Colonic mucosa (tissue), 4 donors: ENCODE measurements at regions not wholly inside any gene's neighbourhood (a gene's known extent, or its start where the extent isn't known, plus 50 kb on each side); places are given as distances from the start of the nearest gene placed in this dataset.

Experiments used
- DNase-seq: peaks from one replicate; pipeline ENCODE4 v3.0.0-alpha.2; 2020
- H3K27ac ChIP-seq: fragments of 200-600 bp; one replicate; pipeline ENCODE4 v1.8.0; 2021
- H3K27me3 ChIP-seq: fragments of 200-600 bp; one replicate; pipeline ENCODE4 v1.8.0; 2021
- H3K36me3 ChIP-seq: fragments of 200-600 bp; one replicate; pipeline ENCODE4 v1.8.0; 2021
- H3K4me1 ChIP-seq: fragments of 200-600 bp; one replicate; pipeline ENCODE4 v1.8.0; 2021; ENCODE audit warnings: mild to moderate bottlenecking
- H3K4me3 ChIP-seq: fragments of 200-600 bp; one replicate; pipeline ENCODE4 v1.8.0; 2021
- H3K9ac ChIP-seq, 2 donors: one replicate each; pipeline ENCODE4 v1.7.0; 2013; ENCODE audit warnings: control low read depth in 2 of 2, low read depth in 2 of 2, low read length in 2 of 2
- H3K9me3 ChIP-seq: fragments of 200-600 bp; one replicate; pipeline ENCODE4 v1.8.0; 2021
- CTCF ChIP-seq: fragments of 200-600 bp; IDR thresholded peaks from one replicate; pipeline ENCODE4 v1.8.0; 2022; ENCODE audit warnings: antibody characterized with exemption, mild to moderate bottlenecking
- intact Hi-C: fragments of 100-400 bp; cut with DNase I; formaldehyde crosslinking; loops from one replicate; pipeline ENCODE4 v1.14.1; 2022
- donor health status: healthy.
- donor health status: DM: no; HTN: no; CAD: no.
- donor health status: DM: no; HTN: no; CAD: no.

GRCh38 chr4:22103768-22104167, 155.2 kb upstream of the KCNIP4 start:
- DNase-seq = no peak
- H3K27me3 ChIP-seq = no peaks in the 10 kb centered on the region
- intact Hi-C loops = no loop called here
- TF ChIP-seq CTCF = no peak
- no peak overlapping the region for H3K9ac ChIP-seq
- H3K27ac ChIP-seq = no peak overlapping the region
- H3K36me3 ChIP-seq = no peaks in the 10 kb centered on the region
- H3K4me3 ChIP-seq = no peak overlapping the region
- H3K4me1 ChIP-seq = no peaks in the 10 kb centered on the region
- no peaks in the 10 kb centered on the region for H3K9me3 ChIP-seq

- no peaks in the 10 kb centered on the region for H3K4me1 ChIP-seq
- intact Hi-C loops = no loop called here
- TF ChIP-seq CTCF = no peak
- H3K9me3 ChIP-seq = no peaks in the 10 kb centered on the region
- no peaks in the 10 kb centered on the region for H3K36me3 ChIP-seq
- H3K27ac ChIP-seq = no peak overlapping the region
- H3K27me3 ChIP-seq = no peaks in the 10 kb centered on the region
- no peak overlapping the region for H3K4me3 ChIP-seq
- no peak for DNase-seq
- no peak overlapping the region for H3K9ac ChIP-seq
Observed at GRCh38 chr4:22099896-22100295, 151.3 kb upstream of the KCNIP4 start.

GRCh38 chr4:22097596-22097995, 149.0 kb upstream of the KCNIP4 start:
- Histone ChIP-seq H3K36me3 (no peaks in the 10 kb centered on the region), H3K4me1 (no peaks in the 10 kb centered on the region), H3K27ac (no peak overlapping the region), H3K9me3 (no peaks in the 10 kb centered on the region), H3K4me3 (no peak overlapping the region), H3K9ac (no peak overlapping the region), H3K27me3 (no peaks in the 10 kb centered on the region)
- no peak for TF ChIP-seq CTCF
- intact Hi-C loops = no loop called here
- no peak for DNase-seq

GRCh38 chr4:22094217-22094616, 145.6 kb upstream of the KCNIP4 start:
- Histone ChIP-seq H3K9ac (no peak overlapping the region), H3K9me3 (no peaks in the 10 kb centered on the region), H3K27ac (no peak overlapping the region), H3K36me3 (no peaks in the 10 kb centered on the region), H3K4me1 (no peaks in the 10 kb centered on the region), H3K27me3 (no peaks in the 10 kb centered on the region), H3K4me3 (no peak overlapping the region)
- no peak for DNase-seq
- intact Hi-C loops = no loop called here
- no peak for TF ChIP-seq CTCF

GRCh38 chr4:22093126-22093525, 144.6 kb upstream of the KCNIP4 start:
- Histone ChIP-seq H3K36me3 (no peaks in the 10 kb centered on the region), H3K9ac (no peak overlapping the region), H3K27me3 (no peaks in the 10 kb centered on the region), H3K4me3 (no peak overlapping the region), H3K4me1 (no peaks in the 10 kb centered on the region), H3K9me3 (no peaks in the 10 kb centered on the region), H3K27ac (no peak overlapping the region)
- no peak for DNase-seq
- no peak for TF ChIP-seq CTCF
- intact Hi-C loops = no loop called here

- intact Hi-C loops = no loop called here
- Histone ChIP-seq H3K4me3 (no peak overlapping the region), H3K9me3 (no peaks in the 10 kb centered on the region), H3K27me3 (no peaks in the 10 kb centered on the region), H3K36me3 (no peaks in the 10 kb centered on the region), H3K27ac (no peak overlapping the region), H3K9ac (no peak overlapping the region), H3K4me1 (no peaks in the 10 kb centered on the region)
- no peak for TF ChIP-seq CTCF
- no peak for DNase-seq
Observed at GRCh38 chr4:22091906-22092305, 143.3 kb upstream of the KCNIP4 start.
